ENCODE measurements at regions not wholly inside any gene's neighbourhood (a gene's known extent, or its start where the extent isn't known, plus 50 kb on each side); places are given as distances from the start of the nearest gene placed in this dataset.

GRCh38 chr11:97123237-97123636, 733.4 kb downstream of the JRKL start:
- TF ChIP-seq FOXA1 (IDR thresholded peaks at IDR 0.05), result no peak
- no peak for TF ChIP-seq HDGF (IDR thresholded peaks at IDR 0.05; ENCODE audit: borderline replicate concordance)
- no peak for TF ChIP-seq BHLHE40 (IDR thresholded peaks at IDR 0.05; ENCODE audit: borderline replicate concordance)
- no peak for TF ChIP-seq L3MBTL2 (conservative IDR thresholded peaks at IDR 0.05)
- no peak for TF ChIP-seq ELF4 (IDR thresholded peaks at IDR 0.05)
- no peak for TF ChIP-seq ZNF384 (IDR thresholded peaks at IDR 0.05)
- TF ChIP-seq SUZ12 (IDR thresholded peaks at IDR 0.05), result no peak
- no peak for TF ChIP-seq NFRKB (IDR thresholded peaks at IDR 0.05)
- ChIA-PET POLR2A (no interaction called here), CTCF (no interaction called here)

GRCh38 chr11:97136067-97136466, 746.3 kb downstream of the JRKL start:
- POLR2A ChIA-PET, result no interaction called here
- no peak for TF ChIP-seq FOXM1 (IDR thresholded peaks at IDR 0.05; ENCODE audit: borderline replicate concordance)
- TF ChIP-seq SUZ12 (IDR thresholded peaks at IDR 0.05), result no peak
- TF ChIP-seq TARDBP (IDR thresholded peaks at IDR 0.05), result no peak
- DNase-seq (ENCODE audit: extremely low spot score), result no peak
- CTCF ChIA-PET, result no interaction called here

More at GRCh38 chr11:97123237-97123636, 733.4 kb downstream of the JRKL start:
- no peak for DNase-seq (ENCODE audit: extremely low spot score)

- peak; percentile 13 for DNase-seq (ENCODE audit: extremely low spot score)
- ChIA-PET POLR2A (no interaction called here), CTCF (interaction anchor here (0.6 to 1.0 kb wide), 2 partner anchors 11 to 677 kb away, joined by 4 to 5 read pairs; no protein-coding TSS in a partner anchor)
- TF ChIP-seq SP1 (IDR thresholded peaks at IDR 0.05) (no peak), FOXM1 (IDR thresholded peaks at IDR 0.05; ENCODE audit: borderline replicate concordance) (no peak), LEF1 (IDR thresholded peaks at IDR 0.05; ENCODE audit: borderline replicate concordance) (no peak), ELF4 (IDR thresholded peaks at IDR 0.05) (no peak), BHLHE40 (IDR thresholded peaks at IDR 0.05; ENCODE audit: borderline replicate concordance) (no peak), FOXK2 (IDR thresholded peaks at IDR 0.05) (no peak), L3MBTL2 (conservative IDR thresholded peaks at IDR 0.05) (no peak), HDGF (IDR thresholded peaks at IDR 0.05; ENCODE audit: borderline replicate concordance) (no peak), ZNF384 (IDR thresholded peaks at IDR 0.05) (no peak), CTBP1 (IDR thresholded peaks at IDR 0.05; ENCODE audit: borderline replicate concordance) (no peak), FOXA1 (IDR thresholded peaks at IDR 0.05) (no peak), TARDBP (IDR thresholded peaks at IDR 0.05) (no peak), NFRKB (IDR thresholded peaks at IDR 0.05) (no peak), PKNOX1 (IDR thresholded peaks at IDR 0.05) (no peak)
Measured at GRCh38 chr11:97140885-97141494, 751.2 kb downstream of the JRKL start.

- DNase-seq (ENCODE audit: extremely low spot score), result no peak
- ChIA-PET POLR2A (no interaction called here), CTCF (no interaction called here)
- TF ChIP-seq FOXM1 (IDR thresholded peaks at IDR 0.05; ENCODE audit: borderline replicate concordance), result no peak
- no peak for TF ChIP-seq CTBP1 (IDR thresholded peaks at IDR 0.05; ENCODE audit: borderline replicate concordance)
- no peak for TF ChIP-seq FOXA1 (IDR thresholded peaks at IDR 0.05)
- no peak for TF ChIP-seq SP1 (IDR thresholded peaks at IDR 0.05)
- no peak for TF ChIP-seq PKNOX1 (IDR thresholded peaks at IDR 0.05)
- no peak for TF ChIP-seq ELF4 (IDR thresholded peaks at IDR 0.05)
- TF ChIP-seq FOXK2 (IDR thresholded peaks at IDR 0.05), result no peak
- TF ChIP-seq NFRKB (IDR thresholded peaks at IDR 0.05), result no peak
- TF ChIP-seq BHLHE40 (IDR thresholded peaks at IDR 0.05; ENCODE audit: borderline replicate concordance), result no peak
- no peak for TF ChIP-seq ARNT (IDR thresholded peaks at IDR 0.05)
- TF ChIP-seq TARDBP (IDR thresholded peaks at IDR 0.05), result no peak
- no peak for TF ChIP-seq L3MBTL2 (conservative IDR thresholded peaks at IDR 0.05)
- TF ChIP-seq HDGF (IDR thresholded peaks at IDR 0.05; ENCODE audit: borderline replicate concordance), result no peak
- no peak for TF ChIP-seq LEF1 (IDR thresholded peaks at IDR 0.05; ENCODE audit: borderline replicate concordance)
- TF ChIP-seq ZNF384 (IDR thresholded peaks at IDR 0.05), result no peak
- no peak for TF ChIP-seq SUZ12 (IDR thresholded peaks at IDR 0.05)
Measured at GRCh38 chr11:97143463-97143862, 753.6 kb downstream of the JRKL start.

- no peak for DNase-seq (ENCODE audit: extremely low spot score)
- CTCF ChIA-PET, result no interaction called here
- TF ChIP-seq FOXA1 (IDR thresholded peaks at IDR 0.05), result no peak
- no peak for TF ChIP-seq CTBP1 (IDR thresholded peaks at IDR 0.05; ENCODE audit: borderline replicate concordance)
- no peak for TF ChIP-seq FOXK2 (IDR thresholded peaks at IDR 0.05)
- TF ChIP-seq PKNOX1 (IDR thresholded peaks at IDR 0.05), result no peak
- TF ChIP-seq ELF4 (IDR thresholded peaks at IDR 0.05), result no peak
- no peak for TF ChIP-seq LEF1 (IDR thresholded peaks at IDR 0.05; ENCODE audit: borderline replicate concordance)
- TF ChIP-seq HDGF (IDR thresholded peaks at IDR 0.05; ENCODE audit: borderline replicate concordance), result no peak
- no peak for TF ChIP-seq ARNT (IDR thresholded peaks at IDR 0.05)
- POLR2A ChIA-PET, result no interaction called here
Measured at GRCh38 chr11:97149741-97150140, 759.9 kb downstream of the JRKL start.

- POLR2A ChIA-PET, result no interaction called here
- CTCF ChIA-PET, result no interaction called here
- TF ChIP-seq ELF4 (IDR thresholded peaks at IDR 0.05) (no peak), FOXA1 (IDR thresholded peaks at IDR 0.05) (no peak), LEF1 (IDR thresholded peaks at IDR 0.05; ENCODE audit: borderline replicate concordance) (no peak), SP1 (IDR thresholded peaks at IDR 0.05) (no peak), PKNOX1 (IDR thresholded peaks at IDR 0.05) (no peak), FOXM1 (IDR thresholded peaks at IDR 0.05; ENCODE audit: borderline replicate concordance) (no peak), TARDBP (IDR thresholded peaks at IDR 0.05) (no peak), NFRKB (IDR thresholded peaks at IDR 0.05) (no peak), HDGF (IDR thresholded peaks at IDR 0.05; ENCODE audit: borderline replicate concordance) (no peak), ZNF384 (IDR thresholded peaks at IDR 0.05) (no peak), BHLHE40 (IDR thresholded peaks at IDR 0.05; ENCODE audit: borderline replicate concordance) (no peak), CTBP1 (IDR thresholded peaks at IDR 0.05; ENCODE audit: borderline replicate concordance) (no peak), SUZ12 (IDR thresholded peaks at IDR 0.05) (no peak), L3MBTL2 (conservative IDR thresholded peaks at IDR 0.05) (no peak), ARNT (IDR thresholded peaks at IDR 0.05) (no peak), FOXK2 (IDR thresholded peaks at IDR 0.05) (no peak)
- DNase-seq (ENCODE audit: extremely low spot score), result no peak
Measured at GRCh38 chr11:97157221-97157740, 767.5 kb downstream of the JRKL start.
